HL-60 (cell line): ENCODE measurements at regions not wholly inside any gene's neighbourhood (a gene's known extent, or its start where the extent isn't known, plus 50 kb on each side); places are given as distances from the start of the nearest gene placed in this dataset.
"Not testable (repeated sequence)": the region's sequence is repeated elsewhere in the genome, so short reads cannot be mapped to it uniquely, and the experiment has no call there.

Experiments used
- CTCF ChIP-seq: IDR thresholded peaks from one replicate; pipeline ENCODE4 v1.5.1; 2011; ENCODE audit warnings: low read length, control low read depth, inconsistent platforms; ENCODE audit not compliant: insufficient read depth
- POLR2AphosphoS5 ChIP-seq: IDR thresholded peaks from 2 replicates; pipeline ENCODE4 v1.6.1; 2012; ENCODE audit warnings: low read depth
- REST ChIP-seq: IDR thresholded peaks from 2 replicates; pipeline ENCODE4 v1.6.1; 2012; ENCODE audit warnings: low read depth; ENCODE audit not compliant: insufficient replicate concordance

GRCh38 chr16:16618963-16619465 lies 240.1 kb downstream of the NPIPA7 start:
- not testable (repeated sequence) for TF ChIP-seq REST, CTCF, POLR2AphosphoS5
